Spleen (tissue), 7 donors: ENCODE measurements at regions not wholly inside any gene's neighbourhood (a gene's known extent, or its start where the extent isn't known, plus 50 kb on each side); places are given as distances from the start of the nearest gene placed in this dataset.

Experiments
- POLR2AphosphoS5 ChIP-seq, 3 donors: sonication (generic); formaldehyde crosslinking; IDR thresholded peaks; one replicate each; pipeline ENCODE4 v1.5.1; 2017; ENCODE audit warnings: antibody characterized with exemption in 3 of 3
- TF ChIP-seq, protein P1 (sequence below), 11 experiments: fragments of 200-600 bp in 7 of 11; fragments of 450-650 bp in 4 of 11; sonication (generic) in 4 of 11; IDR thresholded peaks in 8 of 11; conservative IDR thresholded peaks in 3 of 11; 1 replicate in 7 of 11; 2 replicates in 4 of 11; pipeline versions ENCODE4 v1.4.0 to v1.8.0; 2016 to 2021; ENCODE audit warnings: antibody characterized with exemption in 11 of 11, inconsistent platforms in 4 of 11, mild to moderate bottlenecking in 1 of 11
- donor health status: DM: no; HTN: no; CAD: no; lungs with moderate emphysema.
- donor health status: DM: no; HTN: no; CAD: no.
- donor health status: DM: no; HTN: no; CAD: no.

DNA sequence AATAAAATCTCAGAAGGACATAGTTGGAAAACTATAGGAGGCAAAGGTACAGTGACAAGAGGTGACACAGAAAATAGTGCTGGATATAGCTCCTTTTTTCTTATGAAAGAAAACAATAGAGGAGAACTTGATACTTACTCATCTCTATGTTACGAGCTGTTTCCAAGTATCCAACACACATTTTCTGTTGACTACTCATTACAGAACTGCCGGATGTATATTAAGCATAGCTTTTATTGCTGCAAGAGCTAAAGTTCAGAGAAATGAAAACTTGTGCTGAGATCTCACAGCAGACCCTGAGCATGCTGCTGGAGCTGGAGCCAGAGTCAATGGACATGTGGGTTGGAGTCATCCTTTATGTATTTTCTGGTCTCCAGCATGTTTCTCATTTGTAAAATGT is 210.0 kb upstream of the NT5C1B start:
- TF ChIP-seq, protein P1, sequence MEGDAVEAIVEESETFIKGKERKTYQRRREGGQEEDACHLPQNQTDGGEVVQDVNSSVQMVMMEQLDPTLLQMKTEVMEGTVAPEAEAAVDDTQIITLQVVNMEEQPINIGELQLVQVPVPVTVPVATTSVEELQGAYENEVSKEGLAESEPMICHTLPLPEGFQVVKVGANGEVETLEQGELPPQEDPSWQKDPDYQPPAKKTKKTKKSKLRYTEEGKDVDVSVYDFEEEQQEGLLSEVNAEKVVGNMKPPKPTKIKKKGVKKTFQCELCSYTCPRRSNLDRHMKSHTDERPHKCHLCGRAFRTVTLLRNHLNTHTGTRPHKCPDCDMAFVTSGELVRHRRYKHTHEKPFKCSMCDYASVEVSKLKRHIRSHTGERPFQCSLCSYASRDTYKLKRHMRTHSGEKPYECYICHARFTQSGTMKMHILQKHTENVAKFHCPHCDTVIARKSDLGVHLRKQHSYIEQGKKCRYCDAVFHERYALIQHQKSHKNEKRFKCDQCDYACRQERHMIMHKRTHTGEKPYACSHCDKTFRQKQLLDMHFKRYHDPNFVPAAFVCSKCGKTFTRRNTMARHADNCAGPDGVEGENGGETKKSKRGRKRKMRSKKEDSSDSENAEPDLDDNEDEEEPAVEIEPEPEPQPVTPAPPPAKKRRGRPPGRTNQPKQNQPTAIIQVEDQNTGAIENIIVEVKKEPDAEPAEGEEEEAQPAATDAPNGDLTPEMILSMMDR (IDR thresholded peaks at IDR 0.05 in 8 of 11, conservative IDR thresholded peaks at IDR 0.05 in 3 of 11) = no peak
- no peak for TF ChIP-seq POLR2AphosphoS5 (IDR thresholded peaks at IDR 0.05)
